Stomach (tissue), 8 donors: ENCODE measurements at regions not wholly inside any gene's neighbourhood (a gene's known extent, or its start where the extent isn't known, plus 50 kb on each side); places are given as distances from the start of the nearest gene placed in this dataset.

Experiments
- DNase-seq, 2 donors: peaks; one replicate each; pipeline versions ENCODE4 v3.0.0 to v3.0.0-alpha.2; 2013 to 2019
- H3K27ac ChIP-seq, 5 donors: fragments of 200-600 bp in 4 of 5; sonication (generic) in 4 of 5; one replicate each; pipeline ENCODE4 v1.5.1; 2013 to 2019; ENCODE audit warnings: mild to moderate bottlenecking in 1 of 5, moderate library complexity in 1 of 5
- H3K27me3 ChIP-seq, 3 donors: fragments of 200-600 bp; sonication (generic); one replicate each; pipeline ENCODE4 v1.5.1; 2017 to 2019; ENCODE audit warnings: mixed run types in 1 of 3
- H3K36me3 ChIP-seq, 4 donors: fragments of 200-600 bp; sonication (generic); 1 replicate in 3 of 4; 2 replicates in 1 of 4; pipeline ENCODE4 v1.5.1; 2016 to 2019
- H3K4me1 ChIP-seq, 4 donors: fragments of 200-600 bp; sonication (generic); one replicate each; pipeline ENCODE4 v1.5.1; 2016 to 2019
- H3K4me3 ChIP-seq, 4 donors: fragments of 200-600 bp; sonication (generic) in 3 of 4; one replicate each; pipeline ENCODE4 v1.5.1; 2016 to 2019; ENCODE audit warnings: mild to moderate bottlenecking in 1 of 4
- H3K9me3 ChIP-seq, 4 donors: fragments of 200-600 bp; sonication (generic); one replicate each; pipeline ENCODE4 v1.5.1; 2016 to 2019
- EP300 ChIP-seq: sonication (generic); formaldehyde crosslinking; IDR thresholded peaks from one replicate; pipeline ENCODE4 v1.6.1; 2017; ENCODE audit warnings: antibody characterized with exemption
- POLR2A ChIP-seq, 4 donors: fragments of 450-650 bp; IDR thresholded peaks; one replicate each; pipeline ENCODE4 v1.6.1; 2016; ENCODE audit warnings: antibody characterized with exemption in 4 of 4, control low read depth in 2 of 4, mild to moderate bottlenecking in 1 of 4, moderate library complexity in 1 of 4
- POLR2AphosphoS5 ChIP-seq, 3 donors: sonication (generic); formaldehyde crosslinking; IDR thresholded peaks; one replicate each; pipeline ENCODE4 v1.6.1; 2016; ENCODE audit warnings: antibody characterized with exemption in 3 of 3
- WGBS, 5 donors: extraction: QIAGEN DNeasy Blood & Tissue Kit in 3 of 5; methylation state at CpG; one replicate each; pipeline versions ENCODE4 v1.1.5 to v1.1.7; 2013 to 2018; 5-methylcytosine and 5-hydroxymethylcytosine counted together
- intact Hi-C: fragments of 100-400 bp; cut with DNase I; formaldehyde crosslinking; loops from one replicate; pipeline ENCODE4 v1.15.1; 2023; ENCODE audit warnings: low total_unique reads
- TF ChIP-seq, protein P1 (sequence below), 7 experiments: fragments of 450-650 bp in 4 of 7; fragments of 200-600 bp in 3 of 7; sonication (generic) in 3 of 7; IDR thresholded peaks; one replicate each; pipeline ENCODE4 v1.5.1; 2016 to 2019; ENCODE audit warnings: antibody characterized with exemption in 7 of 7, control low read depth in 2 of 7, mild to moderate bottlenecking in 1 of 7
- donor health status: healthy with polysubstance abuse.
- donor health status: Bipolar disorder and iron deficiency.
- donor health status: healthy.

DNA sequence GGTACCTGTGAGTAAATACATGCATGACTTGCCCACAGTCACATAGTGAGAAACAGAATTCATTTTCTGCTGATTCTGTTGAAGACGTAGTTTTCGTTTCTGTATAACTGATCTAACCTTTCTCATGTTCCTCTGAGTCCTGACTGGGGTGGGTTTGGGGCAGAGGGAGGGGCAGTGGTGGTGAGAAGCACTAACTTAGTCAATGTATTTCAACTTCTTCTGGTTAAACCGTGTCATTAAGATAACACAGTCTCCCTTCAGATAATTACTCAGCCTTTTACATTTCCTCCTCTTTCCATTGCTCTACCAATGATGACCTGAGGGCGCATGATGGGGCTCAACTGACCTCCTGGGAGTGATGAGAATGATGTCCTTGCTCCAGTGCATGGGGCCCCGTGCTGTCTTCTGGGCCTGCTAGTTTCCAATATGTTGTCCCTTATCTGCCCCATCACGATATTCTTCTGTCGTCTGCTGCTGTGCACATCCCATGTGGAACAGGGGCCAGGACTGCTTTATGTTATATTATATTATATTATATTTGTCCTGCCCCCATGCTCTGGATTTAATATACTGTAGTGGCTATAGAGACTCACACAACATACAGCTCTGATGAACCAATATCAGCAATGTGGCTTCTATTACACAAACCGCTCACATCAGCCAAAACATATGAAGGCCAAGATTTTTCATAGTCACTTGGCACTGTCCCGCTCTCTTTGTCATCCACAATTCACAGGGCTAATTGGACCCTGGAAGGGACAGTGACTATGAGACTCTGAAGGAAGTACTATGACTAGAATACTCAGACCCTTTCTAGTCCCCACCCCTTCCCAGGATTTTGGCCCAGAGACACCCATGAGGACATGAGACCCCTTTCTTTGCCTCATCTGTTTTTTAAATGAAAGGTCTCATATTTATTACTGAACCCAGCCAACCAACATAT lies 407.1 kb upstream of the MCTP2 start:
- Histone ChIP-seq H3K27ac (no peak overlapping the region), H3K9me3 (no peaks in the 10 kb centered on the region), H3K4me3 (no peak overlapping the region), H3K36me3 (no peaks in the 10 kb centered on the region), H3K27me3 (no peaks in the 10 kb centered on the region), H3K4me1 (no peaks in the 10 kb centered on the region)
- DNase-seq = peak in 1 of 2 donors; percentile 46
- intact Hi-C loops = no loop called here
- WGBS, 5 donors = 78 to 86% (median 85%) methylated on average over 9 of the region's 9 CpGs
- TF ChIP-seq POLR2A (IDR thresholded peaks at IDR 0.05) (no peak), EP300 (no peak), POLR2AphosphoS5 (IDR thresholded peaks at IDR 0.05) (no peak)
- TF ChIP-seq, protein P1, sequence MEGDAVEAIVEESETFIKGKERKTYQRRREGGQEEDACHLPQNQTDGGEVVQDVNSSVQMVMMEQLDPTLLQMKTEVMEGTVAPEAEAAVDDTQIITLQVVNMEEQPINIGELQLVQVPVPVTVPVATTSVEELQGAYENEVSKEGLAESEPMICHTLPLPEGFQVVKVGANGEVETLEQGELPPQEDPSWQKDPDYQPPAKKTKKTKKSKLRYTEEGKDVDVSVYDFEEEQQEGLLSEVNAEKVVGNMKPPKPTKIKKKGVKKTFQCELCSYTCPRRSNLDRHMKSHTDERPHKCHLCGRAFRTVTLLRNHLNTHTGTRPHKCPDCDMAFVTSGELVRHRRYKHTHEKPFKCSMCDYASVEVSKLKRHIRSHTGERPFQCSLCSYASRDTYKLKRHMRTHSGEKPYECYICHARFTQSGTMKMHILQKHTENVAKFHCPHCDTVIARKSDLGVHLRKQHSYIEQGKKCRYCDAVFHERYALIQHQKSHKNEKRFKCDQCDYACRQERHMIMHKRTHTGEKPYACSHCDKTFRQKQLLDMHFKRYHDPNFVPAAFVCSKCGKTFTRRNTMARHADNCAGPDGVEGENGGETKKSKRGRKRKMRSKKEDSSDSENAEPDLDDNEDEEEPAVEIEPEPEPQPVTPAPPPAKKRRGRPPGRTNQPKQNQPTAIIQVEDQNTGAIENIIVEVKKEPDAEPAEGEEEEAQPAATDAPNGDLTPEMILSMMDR (IDR thresholded peaks at IDR 0.05) = no peak

DNA sequence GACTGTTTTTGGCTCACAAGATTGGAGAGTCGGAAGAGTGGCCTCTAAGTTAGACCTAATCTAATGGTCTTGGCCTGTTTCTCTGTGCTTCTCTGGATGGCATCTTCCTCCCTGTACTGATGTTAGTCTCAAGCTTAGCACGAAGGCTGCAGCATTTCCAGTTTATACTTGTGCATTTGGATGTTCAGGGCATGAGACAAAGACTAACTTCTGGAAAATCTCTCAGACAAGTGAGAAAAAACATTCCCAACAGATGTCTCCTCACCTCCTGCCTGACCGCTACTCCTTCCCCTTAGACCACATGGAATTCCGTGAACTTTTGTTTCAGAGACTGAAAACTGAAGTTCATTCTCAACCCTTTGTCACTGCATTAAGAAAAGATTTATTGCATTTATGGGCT lies 410.8 kb upstream of the MCTP2 start:
- Histone ChIP-seq H3K27me3 (no peaks in the 10 kb centered on the region), H3K36me3 (no peaks in the 10 kb centered on the region), H3K9me3 (peaks cover 0 to 14% (median under 1%) of the 10 kb centered on the region in 4 donors), H3K27ac (no peak overlapping the region), H3K4me3 (no peak overlapping the region), H3K4me1 (no peaks in the 10 kb centered on the region)
- intact Hi-C loops = no loop called here
- TF ChIP-seq, protein P1 (IDR thresholded peaks at IDR 0.05) = no peak
- TF ChIP-seq EP300 = no peak
- TF ChIP-seq POLR2AphosphoS5 (IDR thresholded peaks at IDR 0.05) = no peak
- TF ChIP-seq POLR2A (IDR thresholded peaks at IDR 0.05) = no peak
- peak in 1 of 2 donors; percentile 20 for DNase-seq
- WGBS, 5 donors = 70 to 81% (median 79%) methylated on average over 4 of the region's 4 CpGs

DNA sequence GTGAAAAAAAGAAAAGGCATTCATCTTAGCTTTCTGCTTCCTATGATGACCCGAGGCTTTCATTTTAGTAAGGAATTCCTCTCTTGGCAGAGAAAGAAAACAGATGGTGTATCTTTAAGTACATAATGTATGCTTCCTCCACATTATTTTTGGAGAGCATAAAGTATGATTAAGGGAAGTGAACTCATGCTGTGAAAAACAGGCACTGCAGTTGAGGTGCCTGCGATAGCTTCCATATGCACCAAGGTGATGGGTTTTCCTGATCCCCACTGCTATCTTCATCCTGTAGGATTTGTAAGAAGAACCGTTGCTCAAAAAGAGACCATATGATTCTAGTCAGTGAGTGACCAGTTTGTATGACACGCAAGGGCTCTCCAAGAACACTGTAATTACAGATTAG lies 411.5 kb upstream of the MCTP2 start:
- Histone ChIP-seq H3K36me3 (no peaks in the 10 kb centered on the region), H3K4me3 (no peak overlapping the region), H3K4me1 (no peaks in the 10 kb centered on the region), H3K27me3 (no peaks in the 10 kb centered on the region), H3K9me3 (peaks cover 0 to 14% (median 3%) of the 10 kb centered on the region in 4 donors), H3K27ac (no peak overlapping the region)
- intact Hi-C loops = no loop called here
- DNase-seq = peak in 1 of 2 donors; percentile 29
- TF ChIP-seq POLR2A (IDR thresholded peaks at IDR 0.05) (no peak), POLR2AphosphoS5 (IDR thresholded peaks at IDR 0.05) (no peak), EP300 (no peak)
- TF ChIP-seq, protein P1 (IDR thresholded peaks at IDR 0.05) = no peak
- 63 to 78% (median 70%) methylated on average over 4 of the region's 4 CpGs for WGBS, 5 donors

DNA sequence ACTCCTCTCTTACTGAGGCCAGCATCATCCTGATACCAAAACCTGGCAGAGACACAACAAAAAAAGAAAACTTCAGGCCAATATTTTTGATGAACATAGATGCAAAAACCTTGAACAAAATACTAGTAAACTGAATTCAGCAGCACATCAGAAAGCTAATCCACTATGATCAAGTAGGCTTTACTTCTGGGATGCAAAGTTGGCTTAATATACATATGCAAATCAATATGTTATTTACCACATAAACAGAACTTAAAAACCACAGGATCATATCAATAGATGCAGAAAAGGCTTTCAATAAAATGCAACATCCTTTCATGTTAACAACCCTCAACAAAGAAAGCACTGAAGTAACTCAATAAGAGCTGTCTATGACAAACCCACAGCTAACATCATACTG lies 414.5 kb upstream of the MCTP2 start:
- no peak for DNase-seq
- intact Hi-C loops = no loop called here

More for the DNA sequence above, 414.5 kb upstream of the MCTP2 start:
- TF ChIP-seq POLR2AphosphoS5 (IDR thresholded peaks at IDR 0.05) (no peak), POLR2A (IDR thresholded peaks at IDR 0.05) (no peak), EP300 (no peak)
- TF ChIP-seq, protein P1 (IDR thresholded peaks at IDR 0.05) = no peak
- Histone ChIP-seq H3K4me3 (no peak overlapping the region), H3K27me3 (peaks cover 0 to 11% (median 11%) of the 10 kb centered on the region in 3 donors), H3K27ac (no peak overlapping the region), H3K9me3 (peaks cover 0 to 14% (median 3%) of the 10 kb centered on the region in 4 donors), H3K36me3 (no peaks in the 10 kb centered on the region), H3K4me1 (no peaks in the 10 kb centered on the region)
